Neural cell (in vitro differentiated cells): ENCODE measurements at regions not wholly inside any gene's neighbourhood (a gene's known extent, or its start where the extent isn't known, plus 50 kb on each side); places are given as distances from the start of the nearest gene placed in this dataset.

Experiments
- H2AFZ ChIP-seq: fragments of 200-600, 300-800 bp; sonication (generic), shearing (Covaris generic); 2 replicates; pipeline ENCODE4 v1.6.0; 2014; ENCODE audit warnings: low read depth, mild to moderate bottlenecking, antibody characterized with exemption, low read length, moderate library complexity
- H3F3A ChIP-seq: fragments of 200-600 bp; shearing (Covaris generic); 2 replicates; pipeline ENCODE4 v1.6.1; 2016; ENCODE audit warnings: mild to moderate bottlenecking, moderate library complexity, mixed read lengths, antibody characterized with exemption, low read length; ENCODE audit not compliant: insufficient read depth, poor library complexity, severe bottlenecking
- H3K27ac ChIP-seq: fragments of 200-600, 300-800 bp; sonication (generic), shearing (Covaris generic); 2 replicates; pipeline ENCODE4 v1.5.1; 2014; ENCODE audit warnings: mild to moderate bottlenecking, low read length, moderate library complexity
- H3K27me3 ChIP-seq: fragments of 300-800, 200-600 bp; sonication (generic), shearing (Covaris generic); 2 replicates; pipeline ENCODE4 v1.6.0; 2014; ENCODE audit warnings: mild to moderate bottlenecking, low read depth, low read length, moderate library complexity; ENCODE audit not compliant: insufficient read depth
- H3K36me3 ChIP-seq: fragments of 300-800, 200-600 bp; sonication (generic), shearing (Covaris generic); 2 replicates; pipeline ENCODE4 v1.5.1; 2014; ENCODE audit warnings: mild to moderate bottlenecking, antibody characterized with exemption, low read length, moderate library complexity; ENCODE audit not compliant: insufficient read depth
- H3K4me2 ChIP-seq: fragments of 300-800, 200-600 bp; sonication (generic), shearing (Covaris generic); 2 replicates; pipeline ENCODE4 v1.6.0; 2014; ENCODE audit warnings: mild to moderate bottlenecking, low read length
- H3K4me3 ChIP-seq: fragments of 300-800, 200-600 bp; sonication (generic), shearing (Covaris generic); 2 replicates; pipeline ENCODE4 v1.5.1; 2014; ENCODE audit warnings: mild to moderate bottlenecking, low read length, moderate library complexity
- H3K79me2 ChIP-seq: fragments of 200-600 bp; shearing (Covaris generic); replicated peaks from 2 replicates; pipeline ENCODE4 v1.6.0; 2014; ENCODE audit warnings: mild to moderate bottlenecking, low read length, moderate library complexity; ENCODE audit not compliant: insufficient read depth
- H3K9ac ChIP-seq: fragments of 300-800, 200-600 bp; sonication (generic), shearing (Covaris generic); 2 replicates; pipeline ENCODE4 v1.6.1; 2016; ENCODE audit warnings: mild to moderate bottlenecking, low read length, mixed read lengths
- H3K9me2 ChIP-seq: fragments of 200-600 bp; shearing (Covaris generic); 2 replicates; pipeline ENCODE4 v1.6.1; 2016; ENCODE audit warnings: mild to moderate bottlenecking, low read length, mixed read lengths; ENCODE audit not compliant: insufficient read depth
- H3K9me3 ChIP-seq: fragments of 200-600, 300-800 bp; sonication (generic), shearing (Covaris generic); 2 replicates; pipeline ENCODE4 v1.6.1; 2016; ENCODE audit warnings: mild to moderate bottlenecking, mixed run types, low read length, moderate library complexity, mixed read lengths
- H4K20me1 ChIP-seq: fragments of 200-600 bp; shearing (Covaris generic); 2 replicates; pipeline ENCODE4 v1.6.1; 2016; ENCODE audit warnings: mild to moderate bottlenecking, mixed run types; ENCODE audit not compliant: insufficient read depth
- EP300 ChIP-seq: fragments of 450-650 bp; conservative IDR thresholded peaks from 2 replicates; pipeline ENCODE4 v1.6.1; 2014; ENCODE audit warnings: antibody characterized with exemption, mild to moderate bottlenecking, moderate library complexity; ENCODE audit not compliant: poor library complexity, severe bottlenecking
- EZH2 ChIP-seq: fragments of 200-600, 300-800 bp; shearing (Covaris generic), sonication (generic); IDR thresholded peaks from 2 replicates; pipeline ENCODE4 v1.6.1; 2014; ENCODE audit warnings: antibody characterized with exemption, low read length, borderline replicate concordance, mild to moderate bottlenecking; ENCODE audit not compliant: insufficient read depth, poor library complexity, severe bottlenecking
- MXI1 ChIP-seq: fragments of 450-650 bp; conservative IDR thresholded peaks from 2 replicates; pipeline ENCODE4 v1.6.1; 2014; ENCODE audit warnings: antibody characterized with exemption, mild to moderate bottlenecking; ENCODE audit not compliant: poor library complexity, severe bottlenecking
- POLR2AphosphoS5 ChIP-seq: IDR thresholded peaks from 2 replicates; pipeline ENCODE4 v1.6.1; 2012
- RAD21 ChIP-seq: fragments of 450-650 bp; conservative IDR thresholded peaks from 2 replicates; pipeline ENCODE4 v1.6.1; 2014; ENCODE audit warnings: antibody characterized with exemption, mild to moderate bottlenecking, moderate library complexity
- SMC3 ChIP-seq: fragments of 450-650 bp; conservative IDR thresholded peaks from 2 replicates; pipeline ENCODE4 v1.6.1; 2014; ENCODE audit warnings: antibody characterized with exemption, mild to moderate bottlenecking, moderate library complexity; ENCODE audit not compliant: poor library complexity
- TAF1 ChIP-seq: IDR thresholded peaks from 2 replicates; pipeline ENCODE4 v1.6.1; 2012; ENCODE audit warnings: low read depth
- TF ChIP-seq, protein P1 (sequence below): IDR thresholded peaks from 2 replicates; pipeline ENCODE4 v1.6.1; 2012; ENCODE audit warnings: borderline replicate concordance
- TF ChIP-seq, protein P2 (sequence below): fragments of 450-650 bp; IDR thresholded peaks from 2 replicates; pipeline ENCODE4 v1.5.1; 2014; ENCODE audit warnings: antibody characterized with exemption, mild to moderate bottlenecking, moderate library complexity; ENCODE audit not compliant: poor library complexity, severe bottlenecking

DNA sequence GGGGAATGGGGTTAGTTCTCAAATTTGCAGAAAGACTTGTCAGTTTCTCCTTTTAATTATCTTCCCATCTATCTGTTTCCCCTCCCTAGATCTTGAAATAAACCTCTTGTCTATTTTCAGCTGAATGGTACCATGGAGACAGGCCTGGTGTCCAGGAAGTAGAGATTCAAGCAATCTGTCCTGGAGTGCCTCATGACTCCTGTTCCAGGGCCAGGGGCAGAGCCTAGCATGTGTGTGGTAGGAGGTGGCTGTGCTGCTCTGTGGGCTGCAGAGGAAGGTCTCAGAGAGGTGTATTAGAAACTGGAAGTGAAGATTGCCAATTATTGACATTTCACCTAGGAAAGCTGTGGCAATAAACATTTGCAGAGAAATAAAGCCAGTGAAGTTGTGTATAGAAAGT lies 175.8 kb upstream of the ATP10B start:
- Histone ChIP-seq H3K9ac (no peak overlapping the region), H3K9me3 (no peaks in the 10 kb centered on the region), H4K20me1 (no peaks in the 10 kb centered on the region), H3K4me2 (no peak overlapping the region), H3K36me3 (no peaks in the 10 kb centered on the region), H3F3A (peaks cover 16% of the 10 kb centered on the region), H3K79me2 (no peaks in the 10 kb centered on the region), H3K9me2 (no peaks in the 10 kb centered on the region), H3K4me3 (no peak overlapping the region), H3K27ac (no peak overlapping the region), H2AFZ (no peak overlapping the region), H3K27me3 (no peaks in the 10 kb centered on the region)
- no peak for TF ChIP-seq TAF1
- no peak for TF ChIP-seq POLR2AphosphoS5
- TF ChIP-seq, protein P1, sequence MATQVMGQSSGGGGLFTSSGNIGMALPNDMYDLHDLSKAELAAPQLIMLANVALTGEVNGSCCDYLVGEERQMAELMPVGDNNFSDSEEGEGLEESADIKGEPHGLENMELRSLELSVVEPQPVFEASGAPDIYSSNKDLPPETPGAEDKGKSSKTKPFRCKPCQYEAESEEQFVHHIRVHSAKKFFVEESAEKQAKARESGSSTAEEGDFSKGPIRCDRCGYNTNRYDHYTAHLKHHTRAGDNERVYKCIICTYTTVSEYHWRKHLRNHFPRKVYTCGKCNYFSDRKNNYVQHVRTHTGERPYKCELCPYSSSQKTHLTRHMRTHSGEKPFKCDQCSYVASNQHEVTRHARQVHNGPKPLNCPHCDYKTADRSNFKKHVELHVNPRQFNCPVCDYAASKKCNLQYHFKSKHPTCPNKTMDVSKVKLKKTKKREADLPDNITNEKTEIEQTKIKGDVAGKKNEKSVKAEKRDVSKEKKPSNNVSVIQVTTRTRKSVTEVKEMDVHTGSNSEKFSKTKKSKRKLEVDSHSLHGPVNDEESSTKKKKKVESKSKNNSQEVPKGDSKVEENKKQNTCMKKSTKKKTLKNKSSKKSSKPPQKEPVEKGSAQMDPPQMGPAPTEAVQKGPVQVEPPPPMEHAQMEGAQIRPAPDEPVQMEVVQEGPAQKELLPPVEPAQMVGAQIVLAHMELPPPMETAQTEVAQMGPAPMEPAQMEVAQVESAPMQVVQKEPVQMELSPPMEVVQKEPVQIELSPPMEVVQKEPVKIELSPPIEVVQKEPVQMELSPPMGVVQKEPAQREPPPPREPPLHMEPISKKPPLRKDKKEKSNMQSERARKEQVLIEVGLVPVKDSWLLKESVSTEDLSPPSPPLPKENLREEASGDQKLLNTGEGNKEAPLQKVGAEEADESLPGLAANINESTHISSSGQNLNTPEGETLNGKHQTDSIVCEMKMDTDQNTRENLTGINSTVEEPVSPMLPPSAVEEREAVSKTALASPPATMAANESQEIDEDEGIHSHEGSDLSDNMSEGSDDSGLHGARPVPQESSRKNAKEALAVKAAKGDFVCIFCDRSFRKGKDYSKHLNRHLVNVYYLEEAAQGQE = no peak
- no peak for TF ChIP-seq EP300
- no peak for TF ChIP-seq RAD21
- TF ChIP-seq SMC3 = no peak
- no peak for TF ChIP-seq EZH2
- TF ChIP-seq, protein P2, sequence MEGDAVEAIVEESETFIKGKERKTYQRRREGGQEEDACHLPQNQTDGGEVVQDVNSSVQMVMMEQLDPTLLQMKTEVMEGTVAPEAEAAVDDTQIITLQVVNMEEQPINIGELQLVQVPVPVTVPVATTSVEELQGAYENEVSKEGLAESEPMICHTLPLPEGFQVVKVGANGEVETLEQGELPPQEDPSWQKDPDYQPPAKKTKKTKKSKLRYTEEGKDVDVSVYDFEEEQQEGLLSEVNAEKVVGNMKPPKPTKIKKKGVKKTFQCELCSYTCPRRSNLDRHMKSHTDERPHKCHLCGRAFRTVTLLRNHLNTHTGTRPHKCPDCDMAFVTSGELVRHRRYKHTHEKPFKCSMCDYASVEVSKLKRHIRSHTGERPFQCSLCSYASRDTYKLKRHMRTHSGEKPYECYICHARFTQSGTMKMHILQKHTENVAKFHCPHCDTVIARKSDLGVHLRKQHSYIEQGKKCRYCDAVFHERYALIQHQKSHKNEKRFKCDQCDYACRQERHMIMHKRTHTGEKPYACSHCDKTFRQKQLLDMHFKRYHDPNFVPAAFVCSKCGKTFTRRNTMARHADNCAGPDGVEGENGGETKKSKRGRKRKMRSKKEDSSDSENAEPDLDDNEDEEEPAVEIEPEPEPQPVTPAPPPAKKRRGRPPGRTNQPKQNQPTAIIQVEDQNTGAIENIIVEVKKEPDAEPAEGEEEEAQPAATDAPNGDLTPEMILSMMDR = no peak
- TF ChIP-seq MXI1 = no peak

DNA sequence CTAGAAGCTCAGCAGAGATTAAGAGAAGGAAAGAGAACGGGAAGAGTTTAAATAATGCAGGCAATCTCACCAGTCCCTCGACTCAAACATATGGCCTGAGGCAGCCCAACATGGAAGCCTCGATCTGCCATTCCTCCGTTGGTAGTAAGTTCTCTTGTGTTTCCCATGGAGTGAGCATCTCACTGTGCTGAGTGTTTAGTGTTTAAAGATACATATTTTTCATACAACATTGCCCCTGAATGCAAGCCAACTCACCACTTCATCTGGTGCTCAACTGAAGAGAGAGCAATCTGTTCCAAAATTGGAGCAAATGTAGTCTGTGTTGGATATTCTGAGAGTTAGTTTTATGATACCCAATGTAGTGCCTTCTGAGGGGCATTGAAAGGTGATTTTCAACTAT lies 171.5 kb upstream of the ATP10B start:
- Histone ChIP-seq H3K79me2 (no peaks in the 10 kb centered on the region), H3K4me2 (no peak overlapping the region), H3K27ac (no peak overlapping the region), H3K9ac (no peak overlapping the region), H3K4me3 (no peak overlapping the region), H2AFZ (no peak overlapping the region), H3K9me2 (no peaks in the 10 kb centered on the region), H4K20me1 (no peaks in the 10 kb centered on the region), H3K36me3 (no peaks in the 10 kb centered on the region), H3F3A (no peaks in the 10 kb centered on the region), H3K27me3 (no peaks in the 10 kb centered on the region), H3K9me3 (no peaks in the 10 kb centered on the region)
- TF ChIP-seq EZH2 (no peak), TAF1 (no peak), SMC3 (no peak), EP300 (no peak)
- TF ChIP-seq, protein P1 = no peak
- TF ChIP-seq, protein P2 = no peak
